Esophagus squamous epithelium (tissue), 4 donors: ENCODE measurements at regions not wholly inside any gene's neighbourhood (a gene's known extent, or its start where the extent isn't known, plus 50 kb on each side); places are given as distances from the start of the nearest gene placed in this dataset.

Source experiments
- POLR2A ChIP-seq, 4 donors: fragments of 450-650 bp; IDR thresholded peaks; one replicate each; pipeline ENCODE4 v1.6.1; 2017; ENCODE audit warnings: antibody characterized with exemption in 4 of 4, mild to moderate bottlenecking in 4 of 4, moderate library complexity in 3 of 4
- TF ChIP-seq, protein P1 (sequence below), 6 experiments: fragments of 450-650 bp in 4 of 6; fragments of 200-600 bp in 2 of 6; sonication (generic) in 2 of 6; IDR thresholded peaks; one replicate each; pipeline ENCODE4 v1.5.1; 2016 to 2019; ENCODE audit warnings: antibody characterized with exemption in 6 of 6, mild to moderate bottlenecking in 4 of 6, moderate library complexity in 4 of 6

DNA sequence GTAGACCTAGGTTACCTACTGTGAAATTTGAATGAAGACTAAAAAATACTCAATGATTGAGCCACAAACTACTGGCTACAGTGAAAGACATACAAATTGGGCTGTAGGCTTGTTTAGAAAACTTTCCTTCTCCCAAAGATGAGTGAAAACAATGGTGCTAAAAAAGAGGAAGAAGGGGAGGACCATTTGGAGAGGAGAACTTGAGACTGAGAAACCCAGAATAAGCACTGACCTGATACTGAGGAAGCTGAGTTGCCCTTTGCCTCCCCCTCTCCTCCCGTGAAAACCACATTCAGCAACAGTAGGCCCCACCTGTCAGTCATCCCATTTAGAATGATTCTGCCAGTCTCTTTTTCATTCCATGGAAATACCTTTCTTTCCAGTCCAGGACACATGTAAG is 484.0 kb upstream of the TGFBR2 start:
- TF ChIP-seq, protein P1, sequence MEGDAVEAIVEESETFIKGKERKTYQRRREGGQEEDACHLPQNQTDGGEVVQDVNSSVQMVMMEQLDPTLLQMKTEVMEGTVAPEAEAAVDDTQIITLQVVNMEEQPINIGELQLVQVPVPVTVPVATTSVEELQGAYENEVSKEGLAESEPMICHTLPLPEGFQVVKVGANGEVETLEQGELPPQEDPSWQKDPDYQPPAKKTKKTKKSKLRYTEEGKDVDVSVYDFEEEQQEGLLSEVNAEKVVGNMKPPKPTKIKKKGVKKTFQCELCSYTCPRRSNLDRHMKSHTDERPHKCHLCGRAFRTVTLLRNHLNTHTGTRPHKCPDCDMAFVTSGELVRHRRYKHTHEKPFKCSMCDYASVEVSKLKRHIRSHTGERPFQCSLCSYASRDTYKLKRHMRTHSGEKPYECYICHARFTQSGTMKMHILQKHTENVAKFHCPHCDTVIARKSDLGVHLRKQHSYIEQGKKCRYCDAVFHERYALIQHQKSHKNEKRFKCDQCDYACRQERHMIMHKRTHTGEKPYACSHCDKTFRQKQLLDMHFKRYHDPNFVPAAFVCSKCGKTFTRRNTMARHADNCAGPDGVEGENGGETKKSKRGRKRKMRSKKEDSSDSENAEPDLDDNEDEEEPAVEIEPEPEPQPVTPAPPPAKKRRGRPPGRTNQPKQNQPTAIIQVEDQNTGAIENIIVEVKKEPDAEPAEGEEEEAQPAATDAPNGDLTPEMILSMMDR (IDR thresholded peaks at IDR 0.05): no peak
- no peak for TF ChIP-seq POLR2A (IDR thresholded peaks at IDR 0.05)
